CD4-positive, alpha-beta T cell treated with Interleukin-12 subunit alpha and Interleukin-12 subunit beta, for 1 hour (primary cell): ENCODE measurements at regions not wholly inside any gene's neighbourhood (a gene's known extent, or its start where the extent isn't known, plus 50 kb on each side); places are given as distances from the start of the nearest gene placed in this dataset.

Source experiments
- DNase-seq: peaks from one replicate; pipeline ENCODE4 v3.0.0-alpha.2; 2020

DNA sequence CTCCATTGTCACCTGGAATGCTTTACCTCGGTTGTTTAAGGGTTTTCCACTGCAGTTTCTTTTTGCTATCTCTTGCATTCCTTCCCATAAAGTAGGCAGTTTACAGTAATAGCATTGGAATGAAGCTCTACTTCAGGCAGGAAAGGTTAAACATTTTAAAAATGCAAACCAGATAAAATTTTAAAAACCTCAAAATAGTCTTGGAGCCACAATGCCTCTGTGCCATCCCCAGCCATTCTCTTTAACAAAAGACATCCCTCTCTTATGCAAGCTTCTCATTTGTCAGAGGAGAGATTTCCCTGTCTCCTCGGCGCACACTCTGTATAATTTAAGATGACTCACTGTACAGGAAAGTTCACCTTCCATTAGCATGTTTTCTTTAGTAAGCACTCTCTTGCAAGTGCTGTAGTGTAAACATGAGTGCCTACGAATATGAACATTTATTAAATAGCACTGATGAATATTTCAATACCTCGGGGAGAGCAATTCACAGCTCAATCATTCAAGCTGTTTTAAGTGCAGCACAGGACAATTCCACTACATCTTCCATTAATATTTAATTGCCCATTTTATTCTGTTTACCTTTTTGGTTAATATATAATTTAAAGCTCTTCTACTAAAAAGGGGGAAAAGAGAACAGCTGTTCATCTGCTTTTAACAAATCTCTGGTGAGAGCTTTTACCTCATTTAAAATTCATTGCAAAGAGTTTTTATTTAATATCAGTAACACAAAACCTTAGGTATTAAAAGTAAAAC, 343.6 kb downstream of the SPATA31D1 start:
- no peak for DNase-seq

DNA sequence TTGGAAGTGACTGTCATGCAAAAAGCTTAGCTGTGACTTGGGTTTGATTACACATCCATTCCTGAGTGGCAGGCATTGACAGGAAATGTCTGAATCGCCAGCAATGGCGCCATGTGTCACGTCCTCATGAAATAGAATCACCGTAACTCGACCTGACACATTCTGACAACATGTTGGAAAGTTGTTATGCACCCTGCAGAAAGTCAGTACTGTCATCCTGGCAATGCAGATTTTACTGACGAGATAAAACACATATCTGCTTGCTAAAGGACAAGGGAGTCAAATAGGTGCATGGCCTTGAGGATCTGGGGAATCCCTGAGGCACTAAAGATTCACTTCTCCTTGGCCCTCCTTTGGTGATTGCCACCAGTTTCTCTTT, 344.2 kb downstream of the SPATA31D1 start:
- no peak for DNase-seq

DNA sequence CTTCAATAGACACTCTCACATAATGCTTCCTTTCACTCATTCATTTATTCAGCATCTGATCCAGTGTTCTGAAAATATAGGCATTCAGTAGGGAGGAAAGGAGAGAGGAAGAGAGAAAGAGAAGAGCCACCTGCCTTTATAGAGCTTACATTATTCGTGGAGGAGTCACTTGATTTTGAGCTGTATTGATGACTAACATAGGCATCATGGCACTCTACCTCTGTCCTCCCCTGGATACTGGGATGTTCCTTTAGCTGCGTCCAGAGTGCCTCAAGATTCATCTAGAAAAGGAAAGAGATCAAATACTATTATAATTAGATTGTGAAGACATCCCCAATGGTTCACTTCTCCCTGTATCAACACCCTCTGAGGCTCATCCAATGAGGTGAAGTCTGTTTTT, 345.1 kb downstream of the SPATA31D1 start:
- no peak for DNase-seq

DNA sequence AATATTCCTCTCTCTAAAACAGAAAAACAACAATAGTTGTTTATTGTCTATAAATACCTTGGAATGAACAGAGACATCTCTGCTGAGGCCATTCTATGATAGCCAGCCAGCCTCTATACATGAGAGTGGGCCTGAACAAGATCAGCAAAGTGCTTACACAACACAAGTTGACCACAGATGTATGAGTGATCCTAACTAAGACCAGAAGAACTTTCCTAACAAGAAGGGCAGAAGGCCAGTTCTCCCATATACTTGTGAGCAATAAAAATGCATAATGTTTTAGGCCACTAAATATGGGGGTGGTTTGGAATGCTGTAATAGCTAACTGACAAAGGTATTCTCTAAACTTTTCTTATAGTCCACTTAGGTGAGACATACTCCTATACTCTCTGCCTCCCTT, 345.7 kb downstream of the SPATA31D1 start:
- DNase-seq, result no peak

DNA sequence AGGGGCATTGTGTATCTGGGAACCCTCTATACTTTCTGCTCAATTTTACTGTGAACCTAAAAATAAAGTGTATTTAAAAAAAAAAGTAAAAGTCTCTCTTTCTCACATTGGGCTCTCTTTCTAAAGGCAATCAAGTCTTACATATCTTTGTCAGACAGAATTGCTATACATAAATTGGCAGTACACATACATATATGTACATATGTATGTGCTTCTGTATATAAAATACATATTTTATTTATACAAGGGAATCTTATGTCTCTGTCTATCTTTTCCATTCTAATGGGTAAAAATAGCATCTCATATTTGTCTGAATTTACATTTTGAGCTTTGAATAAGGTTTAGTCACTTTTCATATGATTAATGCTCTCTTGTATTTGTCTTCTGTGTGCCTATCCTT, 348.8 kb downstream of the SPATA31D1 start:
- DNase-seq, result no peak

DNA sequence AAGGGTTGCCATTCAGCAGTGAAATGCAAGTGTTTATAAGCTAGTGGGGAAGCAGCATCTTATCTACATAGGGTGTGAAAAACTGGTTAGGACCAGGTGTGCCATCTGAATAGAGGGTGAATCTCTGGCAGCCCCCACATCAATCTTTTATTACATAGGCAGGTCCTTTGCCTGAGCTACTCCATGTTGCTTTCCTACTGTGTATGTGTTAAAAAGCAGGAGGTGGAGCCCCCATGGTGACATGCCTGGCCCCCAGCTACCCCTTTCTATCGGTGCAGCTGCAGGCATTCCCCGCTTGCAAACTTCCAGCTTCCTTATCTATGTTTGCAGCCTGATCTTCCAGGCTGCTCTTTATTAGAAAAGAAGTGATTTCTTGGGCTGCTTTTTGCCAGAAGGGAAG, 353.5 kb downstream of the SPATA31D1 start:
- no peak for DNase-seq

DNA sequence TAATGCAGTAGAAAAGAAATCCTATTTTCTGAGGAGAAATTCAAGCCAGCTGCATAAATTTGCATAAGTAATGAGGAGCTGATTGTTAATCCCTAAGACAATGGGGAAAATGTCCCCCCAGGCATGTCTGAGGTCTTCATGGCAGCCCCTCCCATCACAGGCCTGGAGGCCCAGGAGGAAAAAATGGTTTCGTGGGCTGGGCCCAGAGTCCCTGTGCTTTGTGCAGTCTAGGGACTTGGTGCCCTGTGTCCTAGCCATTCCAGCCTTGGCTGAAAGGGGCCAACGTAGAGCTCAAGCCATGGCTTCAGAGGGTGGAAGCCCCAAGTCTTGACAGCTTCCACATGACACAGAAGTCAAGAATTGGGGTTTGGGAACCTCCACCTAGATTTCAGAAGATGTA, 357.5 kb downstream of the SPATA31D1 start:
- DNase-seq, result no peak

DNA sequence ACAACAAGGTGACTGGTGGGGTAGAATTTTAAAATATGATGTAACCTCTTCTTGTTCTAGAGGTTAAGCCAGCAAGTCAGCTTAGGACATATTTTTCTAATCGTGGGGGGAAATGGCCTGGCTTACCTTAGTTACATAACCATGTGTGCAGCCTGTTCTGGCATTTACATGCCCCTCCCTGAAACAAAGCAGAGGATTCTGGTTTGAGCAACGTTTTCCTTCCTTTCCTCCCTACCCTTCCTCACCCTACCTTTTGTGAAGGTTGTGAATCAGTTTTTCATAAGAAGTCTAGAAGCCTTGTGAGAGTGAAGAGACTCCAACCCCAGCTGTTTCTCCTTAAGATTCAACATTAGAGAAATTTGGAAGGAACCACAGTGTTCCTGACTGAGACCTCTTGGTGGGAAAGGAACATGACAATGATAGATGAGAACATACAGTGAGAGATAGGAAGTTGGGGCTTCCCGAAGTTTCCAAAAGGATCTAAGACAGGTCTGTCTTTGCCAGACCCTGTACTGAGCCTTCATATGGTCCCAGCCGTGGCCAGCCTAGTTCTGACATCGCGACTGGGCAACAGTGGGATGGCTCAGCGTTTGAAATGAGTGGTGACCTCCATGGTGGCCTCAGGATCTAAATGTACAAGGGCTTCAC, 365.2 kb downstream of the SPATA31D1 start:
- no peak for DNase-seq

DNA sequence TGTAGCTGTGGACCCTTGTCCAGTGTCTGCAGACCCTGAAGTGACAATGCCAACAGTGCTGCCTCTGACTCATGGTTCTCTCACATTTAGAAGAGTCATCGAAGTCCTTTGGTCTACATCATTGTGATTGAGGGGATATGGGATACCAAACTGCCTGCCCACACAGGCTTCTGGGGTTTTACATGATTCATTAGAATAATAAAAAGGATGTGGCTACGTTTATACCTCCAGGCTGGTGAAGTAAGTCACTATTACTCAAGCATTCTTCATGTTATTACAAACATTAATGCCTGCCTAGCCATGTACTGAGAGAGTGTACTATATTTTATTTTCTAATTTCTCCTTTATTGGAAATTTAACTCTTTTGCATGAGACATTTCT, 365.7 kb downstream of the SPATA31D1 start:
- no peak for DNase-seq

DNA sequence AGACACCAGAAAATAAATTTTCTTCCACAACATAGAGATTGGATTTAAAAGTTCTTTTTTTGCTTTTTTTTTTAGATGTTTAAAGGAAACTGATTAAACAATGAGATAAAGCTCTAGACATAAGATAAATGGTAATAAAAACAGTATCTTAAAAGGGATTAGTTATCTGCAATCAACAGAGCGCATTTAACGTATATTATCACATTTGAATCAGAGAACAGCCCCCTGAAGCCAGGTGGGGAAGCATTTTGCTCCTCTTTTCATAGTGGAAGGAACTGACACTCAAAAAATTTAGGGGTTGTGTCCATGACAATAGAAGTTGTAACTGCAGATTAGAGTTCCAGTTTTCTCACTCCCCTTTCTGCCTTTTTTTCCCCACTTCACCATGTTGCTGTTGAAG, 367.6 kb downstream of the SPATA31D1 start:
- DNase-seq, result no peak

DNA sequence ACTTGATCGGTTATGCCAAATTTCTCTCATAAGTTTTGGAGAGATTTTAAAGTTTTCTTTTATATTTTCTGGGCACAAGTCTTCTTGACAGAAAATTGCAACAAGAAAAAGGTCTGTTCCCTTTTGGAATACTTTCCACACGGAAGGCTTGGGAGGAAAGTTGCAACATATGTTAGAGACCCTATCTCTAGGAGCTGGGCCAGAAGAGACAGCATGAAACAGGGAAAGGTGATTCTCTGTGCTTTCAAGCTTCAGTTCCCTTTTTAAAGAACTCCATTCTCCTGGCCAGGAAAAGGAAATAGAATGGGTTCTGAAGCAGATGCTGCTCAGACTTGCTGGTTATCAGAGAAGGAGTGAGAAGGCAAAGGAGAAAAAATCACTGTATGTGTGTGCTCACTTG, 368.3 kb downstream of the SPATA31D1 start:
- DNase-seq, result no peak

DNA sequence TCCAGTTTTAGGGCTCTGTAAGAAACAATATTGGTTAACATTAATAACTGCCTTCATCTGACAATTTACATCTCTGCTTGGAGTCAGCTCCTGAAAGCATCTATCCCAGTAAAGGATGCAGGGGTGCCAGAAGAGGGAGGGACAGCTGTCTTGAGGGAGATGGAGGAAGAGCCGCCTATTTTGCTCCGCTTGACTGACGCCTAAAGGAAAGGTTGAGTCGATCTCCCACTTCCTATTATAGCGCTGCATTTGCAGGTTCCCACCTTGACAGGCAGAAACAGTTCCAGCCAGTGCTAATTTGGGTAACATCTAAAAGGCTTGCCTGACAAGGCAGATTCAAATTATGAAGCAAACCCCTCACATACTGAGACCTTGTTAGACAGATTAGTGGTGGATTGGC, 374.6 kb downstream of the SPATA31D1 start:
- no peak for DNase-seq

DNA sequence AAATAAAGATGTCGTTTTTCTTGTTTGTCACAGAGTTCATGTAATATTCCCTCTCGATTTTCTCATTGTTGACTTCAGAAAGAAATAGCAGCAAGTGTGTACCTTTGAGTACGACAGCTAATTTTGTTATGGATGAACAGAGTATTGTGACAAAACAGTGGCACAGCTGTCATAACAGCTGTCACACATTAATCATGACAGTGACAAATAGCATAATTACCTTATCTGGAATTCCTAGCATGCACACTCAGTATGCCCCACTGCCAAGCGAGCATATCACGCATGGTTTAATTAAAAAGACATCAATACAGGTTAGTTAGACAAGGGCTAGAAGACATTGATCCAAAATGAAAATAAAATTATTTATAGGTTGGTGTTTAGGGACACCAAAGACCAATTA, 375.1 kb downstream of the SPATA31D1 start:
- no peak for DNase-seq

DNA sequence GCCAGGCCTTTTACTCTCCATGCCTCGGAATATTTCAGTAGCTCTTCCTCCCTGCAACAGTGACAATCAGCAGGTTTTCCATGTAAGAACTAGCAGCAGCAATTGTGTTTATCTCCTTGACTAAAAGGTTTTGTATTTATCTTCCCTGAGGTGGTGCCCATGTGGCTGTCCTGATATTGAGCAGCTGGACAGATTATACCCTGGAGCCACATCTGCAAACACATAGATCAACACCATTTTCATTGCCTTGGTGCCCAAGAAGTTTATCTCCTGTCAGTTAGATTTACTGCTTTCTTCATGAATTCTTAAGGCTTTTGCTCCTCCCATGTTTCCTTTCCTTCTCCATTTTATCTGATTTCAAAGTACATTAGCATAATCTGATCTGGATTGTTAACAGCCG, 378.4 kb downstream of the SPATA31D1 start:
- DNase-seq, result no peak

DNA sequence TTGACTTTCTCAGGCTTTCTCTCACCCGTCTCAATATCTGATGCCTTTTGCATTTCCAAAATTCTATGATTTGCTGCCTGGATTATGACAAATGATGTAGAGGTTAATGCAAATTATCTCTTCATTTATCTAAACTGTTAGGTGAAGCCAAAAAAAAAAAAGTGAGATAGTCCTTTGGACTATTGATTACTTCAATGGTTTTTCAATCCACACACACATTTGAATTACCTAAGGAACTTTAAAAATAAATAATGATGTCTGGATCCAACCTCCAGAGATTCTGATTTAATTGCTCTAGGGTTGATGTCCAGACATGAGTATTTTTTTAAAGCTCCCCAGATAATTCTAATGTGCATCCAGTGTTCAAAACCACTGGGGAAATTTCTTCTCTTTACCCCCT, 379.4 kb downstream of the SPATA31D1 start:
- no peak for DNase-seq

DNA sequence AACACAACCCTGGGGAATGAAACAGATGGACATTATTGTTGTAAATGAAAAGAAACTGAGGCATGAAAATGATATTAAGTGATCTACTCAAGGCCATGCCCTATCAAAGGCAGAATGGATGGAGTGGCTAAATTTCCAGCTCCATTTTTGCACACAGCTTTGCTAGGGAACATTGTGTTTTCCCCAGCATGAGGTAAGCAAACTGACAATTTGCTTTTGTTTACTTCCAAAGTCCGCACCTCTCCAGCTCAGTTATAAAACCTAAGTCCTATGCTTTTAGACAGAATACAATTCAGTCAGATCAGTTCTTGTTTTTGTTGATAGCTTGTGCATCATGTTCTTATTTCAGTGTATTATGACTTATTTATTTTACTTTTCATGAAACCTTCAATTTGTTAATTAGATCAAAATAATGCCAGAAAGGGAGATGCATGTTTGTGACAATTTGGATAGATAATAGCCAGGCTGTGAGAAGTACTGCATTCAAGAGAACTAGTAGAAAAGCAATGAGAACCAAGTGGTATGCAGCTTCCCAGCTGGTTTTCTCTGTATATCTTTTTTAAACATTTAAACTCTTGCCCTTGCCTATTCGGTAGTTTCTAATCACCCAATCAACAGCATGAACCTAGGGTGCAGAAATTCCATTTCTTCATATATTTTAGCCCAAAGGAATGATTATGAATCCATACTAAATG, 380.8 kb downstream of the SPATA31D1 start:
- no peak for DNase-seq

DNA sequence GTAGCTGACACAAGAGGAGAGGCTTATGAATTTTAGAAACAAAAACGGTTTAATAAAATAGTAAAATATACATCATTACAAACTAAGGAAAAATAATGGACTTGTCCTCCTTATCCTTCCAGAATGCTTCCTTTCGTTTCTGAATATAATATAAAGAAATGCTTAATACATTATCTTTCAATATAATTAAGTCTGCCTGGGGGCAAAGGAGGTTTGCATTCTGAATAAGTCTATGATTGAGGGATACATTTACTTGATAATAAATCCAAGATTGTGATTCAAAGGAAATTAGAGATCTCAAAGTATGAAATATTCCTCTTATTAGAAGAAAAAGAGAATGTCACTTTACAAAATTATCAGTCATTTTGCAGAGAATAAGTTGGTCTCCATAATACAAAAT, 386.5 kb downstream of the SPATA31D1 start:
- no peak for DNase-seq

DNA sequence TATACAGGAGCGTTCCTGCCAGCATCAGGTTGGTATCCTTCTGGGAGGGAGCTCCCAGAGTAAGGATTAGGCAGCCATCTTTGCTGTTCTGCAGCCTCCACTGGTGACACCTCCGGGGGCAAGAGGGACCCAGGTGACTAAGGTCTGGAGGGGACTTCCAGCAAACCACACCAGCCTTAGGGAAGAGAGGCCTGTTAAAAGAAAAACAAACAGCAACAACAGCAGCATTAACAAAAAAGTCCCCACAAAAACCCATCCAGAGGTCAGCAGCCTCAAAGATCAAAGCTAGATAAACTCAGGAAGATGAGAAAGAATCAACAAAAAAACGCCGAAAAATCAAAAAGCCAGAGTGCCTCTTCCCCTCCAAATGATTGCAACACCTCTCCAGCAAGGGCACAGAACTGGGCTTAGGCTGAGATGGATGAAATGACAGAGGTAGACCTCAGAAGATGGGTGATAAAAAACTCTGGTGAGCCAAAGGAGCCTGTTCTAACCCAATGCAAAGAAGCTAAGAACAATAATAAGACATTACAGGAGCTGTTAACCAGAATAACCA, 388.2 kb downstream of the SPATA31D1 start:
- no peak for DNase-seq

DNA sequence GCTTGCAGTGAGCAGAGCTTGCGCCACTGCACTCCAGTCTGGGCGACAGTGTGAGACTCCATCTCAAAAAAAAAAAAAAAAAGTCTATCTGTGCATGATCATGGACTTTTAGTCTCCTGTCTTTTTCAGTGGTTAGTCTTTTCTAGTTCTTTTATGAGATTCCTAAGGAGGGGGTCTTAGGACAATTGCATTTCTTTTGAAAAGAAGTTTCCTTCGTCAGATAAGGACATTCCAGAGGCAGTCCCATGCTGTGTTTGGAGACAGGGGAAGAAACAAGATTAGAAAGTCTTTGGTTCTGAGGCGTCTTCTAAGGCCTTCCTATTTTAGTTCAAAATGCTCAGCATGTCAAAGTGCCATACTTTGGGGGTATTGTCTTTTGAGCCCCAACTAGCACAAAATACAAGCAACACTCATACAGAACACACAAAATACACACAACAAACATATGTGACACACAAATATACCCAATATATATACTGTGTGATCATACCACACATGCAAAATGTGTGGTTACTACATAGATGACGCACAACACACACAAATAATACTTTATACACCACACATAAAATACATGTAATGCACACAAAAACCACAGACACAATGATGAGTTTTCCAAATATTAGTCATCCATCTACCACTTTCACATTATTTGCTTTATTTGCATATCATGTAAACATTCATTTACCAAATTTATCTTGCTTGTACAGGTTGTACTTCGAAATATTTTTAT, 394.5 kb downstream of the SPATA31D1 start:
- no peak for DNase-seq

DNA sequence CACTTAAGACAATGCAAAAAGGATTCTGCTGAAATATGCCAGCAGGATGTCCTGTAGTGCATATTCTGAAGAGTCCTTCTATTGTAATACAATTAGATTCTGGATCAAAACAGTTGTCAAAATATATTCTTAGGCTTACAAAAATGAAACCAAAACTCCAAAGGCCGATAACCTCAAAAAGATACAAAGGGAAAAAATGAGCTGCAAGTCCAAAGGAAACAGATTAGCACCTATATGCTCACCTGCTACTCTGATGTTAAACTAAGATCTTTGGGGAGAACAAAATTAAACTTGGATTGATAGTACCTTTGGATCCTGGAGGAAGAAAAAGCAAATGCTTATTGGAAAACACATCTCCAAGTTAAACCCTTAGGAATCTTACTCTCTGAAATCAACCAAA, 397.1 kb downstream of the SPATA31D1 start:
- no peak for DNase-seq

DNA sequence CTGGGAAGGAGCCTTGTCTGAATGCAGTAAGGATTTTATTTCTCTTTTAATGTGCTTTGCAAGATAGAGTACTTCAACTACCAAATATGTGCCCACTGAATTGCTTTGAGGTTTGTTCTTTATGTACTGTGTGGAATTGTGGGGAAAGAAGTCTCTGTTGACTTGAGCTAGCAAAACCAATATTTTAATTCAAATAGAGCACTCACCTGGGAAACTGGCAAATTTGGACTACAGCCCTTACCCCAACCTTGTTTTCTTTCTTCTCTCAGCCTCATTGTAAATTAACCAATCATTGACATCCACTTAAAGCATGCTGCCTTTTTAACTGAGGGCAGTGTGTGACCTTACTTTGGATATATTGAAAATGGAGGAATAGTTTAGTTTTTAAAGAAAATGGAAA, 409.0 kb downstream of the SPATA31D1 start:
- DNase-seq, result no peak

DNA sequence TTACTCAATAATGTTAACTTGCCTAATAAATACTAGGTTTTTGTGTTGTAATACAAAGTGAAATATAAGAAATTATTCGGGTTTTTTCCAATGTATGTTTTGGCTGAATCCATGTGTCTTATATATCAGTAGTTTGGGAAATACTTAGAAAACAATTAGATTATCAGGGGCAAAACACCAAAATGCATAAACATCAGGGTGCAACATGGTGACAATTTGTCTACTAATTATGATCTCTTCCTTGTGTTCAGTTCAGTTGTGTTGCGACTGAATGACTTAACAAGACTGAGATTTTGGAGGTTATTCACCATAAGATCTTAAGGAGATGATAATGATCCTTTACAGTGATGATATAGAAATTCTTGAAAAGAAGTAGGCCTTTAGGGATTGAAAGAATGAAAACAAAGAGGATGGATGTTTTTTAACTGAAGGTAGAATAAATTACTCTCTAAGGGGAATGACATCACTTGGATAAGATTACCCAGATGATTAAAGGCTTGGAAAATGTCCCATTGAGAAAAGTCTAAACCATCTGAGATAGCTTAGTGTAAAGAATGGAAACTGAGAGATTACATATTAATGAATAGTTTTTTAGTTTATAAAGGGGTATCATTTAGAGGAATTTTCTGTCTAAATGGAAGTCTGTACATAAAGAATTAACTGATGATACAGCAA, 415.8 kb downstream of the SPATA31D1 start:
- DNase-seq, result no peak

DNA sequence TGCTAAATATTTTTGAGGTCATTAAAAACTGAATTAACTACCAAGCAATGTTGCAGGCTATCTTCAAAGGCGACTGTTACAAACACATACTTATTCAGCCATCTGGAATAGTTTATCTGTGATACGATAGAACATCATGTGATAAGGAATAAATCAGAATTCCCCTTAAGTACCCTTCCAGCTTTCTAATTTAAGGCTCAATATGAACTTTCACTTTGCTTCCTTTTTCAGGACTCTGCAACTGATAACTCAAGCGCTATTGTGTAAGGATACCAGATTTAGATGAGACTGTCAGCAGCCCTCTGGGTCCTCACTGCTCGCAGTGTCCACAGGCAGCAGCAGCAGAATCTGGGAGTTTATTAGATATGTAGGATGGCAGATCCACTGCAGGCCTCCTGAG, 416.3 kb downstream of the SPATA31D1 start:
- DNase-seq, result no peak
